ENCODE measurements at regions not wholly inside any gene's neighbourhood (a gene's known extent, or its start where the extent isn't known, plus 50 kb on each side); places are given as distances from the start of the nearest gene placed in this dataset.

DNA sequence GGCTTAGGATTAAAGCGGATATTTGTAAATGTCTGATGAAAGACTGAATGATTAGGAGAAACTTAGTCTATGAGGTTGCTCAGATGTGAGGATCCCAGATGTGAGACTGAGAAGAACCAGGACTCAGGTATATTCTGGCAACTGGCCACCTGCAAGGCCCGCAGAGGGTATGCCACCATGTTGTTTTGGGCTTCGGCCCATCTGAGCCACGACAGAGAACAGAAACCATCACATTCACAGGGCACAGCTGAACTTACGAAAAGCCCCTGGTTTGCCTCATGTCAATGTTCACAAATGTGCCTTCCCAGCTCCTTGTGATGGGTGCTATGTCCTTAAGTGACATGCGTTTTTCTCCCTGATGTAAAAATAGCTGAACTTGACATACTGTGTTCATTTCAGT, 412.5 kb upstream of the RORA start:
- H3K9ac ChIP-seq (ENCODE audit: low read depth, low read length) = no peak overlapping the region

GRCh38 chr15:61640756-61641155, 411.7 kb upstream of the RORA start:
- Histone ChIP-seq H3K27me3 (ENCODE audit: insufficient read depth, low read length, poor library complexity) (no peaks in the 10 kb centered on the region), H3K36me3 (ENCODE audit: insufficient read depth, low read length) (no peaks in the 10 kb centered on the region), H3K27ac (ENCODE audit: low read length) (no peak overlapping the region), H3K9ac (ENCODE audit: low read depth, low read length) (no peak overlapping the region), H2AFZ (ENCODE audit: low read depth, low read length) (no peak overlapping the region), H3K4me2 (ENCODE audit: insufficient read depth, low read length) (no peak overlapping the region), H3K4me3 (ENCODE audit: low read depth in 1 of 2, low read length in 2 of 2) (no peak overlapping the region), H4K20me1 (ENCODE audit: insufficient read depth, low read length) (no peaks in the 10 kb centered on the region), H3K9me3 (ENCODE audit: insufficient read depth, low read length, severe bottlenecking) (no peaks in the 10 kb centered on the region), H3K4me1 (ENCODE audit: insufficient read depth, low read length) (no peaks in the 10 kb centered on the region), H3K79me2 (ENCODE audit: insufficient read depth, low read length) (no peaks in the 10 kb centered on the region)
- TF ChIP-seq, protein P1, sequence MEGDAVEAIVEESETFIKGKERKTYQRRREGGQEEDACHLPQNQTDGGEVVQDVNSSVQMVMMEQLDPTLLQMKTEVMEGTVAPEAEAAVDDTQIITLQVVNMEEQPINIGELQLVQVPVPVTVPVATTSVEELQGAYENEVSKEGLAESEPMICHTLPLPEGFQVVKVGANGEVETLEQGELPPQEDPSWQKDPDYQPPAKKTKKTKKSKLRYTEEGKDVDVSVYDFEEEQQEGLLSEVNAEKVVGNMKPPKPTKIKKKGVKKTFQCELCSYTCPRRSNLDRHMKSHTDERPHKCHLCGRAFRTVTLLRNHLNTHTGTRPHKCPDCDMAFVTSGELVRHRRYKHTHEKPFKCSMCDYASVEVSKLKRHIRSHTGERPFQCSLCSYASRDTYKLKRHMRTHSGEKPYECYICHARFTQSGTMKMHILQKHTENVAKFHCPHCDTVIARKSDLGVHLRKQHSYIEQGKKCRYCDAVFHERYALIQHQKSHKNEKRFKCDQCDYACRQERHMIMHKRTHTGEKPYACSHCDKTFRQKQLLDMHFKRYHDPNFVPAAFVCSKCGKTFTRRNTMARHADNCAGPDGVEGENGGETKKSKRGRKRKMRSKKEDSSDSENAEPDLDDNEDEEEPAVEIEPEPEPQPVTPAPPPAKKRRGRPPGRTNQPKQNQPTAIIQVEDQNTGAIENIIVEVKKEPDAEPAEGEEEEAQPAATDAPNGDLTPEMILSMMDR (IDR thresholded peaks at IDR 0.05; ENCODE audit: borderline replicate concordance, extremely low read depth, low read length, poor library complexity, severe bottlenecking) = no peak
- no peak for TF ChIP-seq EZH2 (IDR thresholded peaks at IDR 0.05; ENCODE audit: borderline replicate concordance, low read depth, low read length, severe bottlenecking)
- ATAC-seq (ENCODE audit: insufficient read depth, low read depth) (no peak), DNase-seq (no peak)

More for the DNA sequence above, 412.5 kb upstream of the RORA start:
- Histone ChIP-seq H4K20me1 (ENCODE audit: insufficient read depth, low read length) (no peaks in the 10 kb centered on the region), H3K4me2 (ENCODE audit: insufficient read depth, low read length) (no peak overlapping the region), H3K27ac (ENCODE audit: low read length) (no peak overlapping the region), H3K79me2 (ENCODE audit: insufficient read depth, low read length) (no peaks in the 10 kb centered on the region), H2AFZ (ENCODE audit: low read depth, low read length) (no peak overlapping the region), H3K36me3 (ENCODE audit: insufficient read depth, low read length) (no peaks in the 10 kb centered on the region), H3K9me3 (ENCODE audit: insufficient read depth, low read length, severe bottlenecking) (no peaks in the 10 kb centered on the region), H3K4me1 (ENCODE audit: insufficient read depth, low read length) (no peaks in the 10 kb centered on the region), H3K27me3 (ENCODE audit: insufficient read depth, low read length, poor library complexity) (no peaks in the 10 kb centered on the region), H3K4me3 (ENCODE audit: low read depth in 1 of 2, low read length in 2 of 2) (no peak overlapping the region)
- no peak for DNase-seq
- no peak for TF ChIP-seq EZH2 (IDR thresholded peaks at IDR 0.05; ENCODE audit: borderline replicate concordance, low read depth, low read length, severe bottlenecking)
- TF ChIP-seq, protein P1 (IDR thresholded peaks at IDR 0.05; ENCODE audit: borderline replicate concordance, extremely low read depth, low read length, poor library complexity, severe bottlenecking) = no peak
- no peak for ATAC-seq (ENCODE audit: insufficient read depth, low read depth)

DNA sequence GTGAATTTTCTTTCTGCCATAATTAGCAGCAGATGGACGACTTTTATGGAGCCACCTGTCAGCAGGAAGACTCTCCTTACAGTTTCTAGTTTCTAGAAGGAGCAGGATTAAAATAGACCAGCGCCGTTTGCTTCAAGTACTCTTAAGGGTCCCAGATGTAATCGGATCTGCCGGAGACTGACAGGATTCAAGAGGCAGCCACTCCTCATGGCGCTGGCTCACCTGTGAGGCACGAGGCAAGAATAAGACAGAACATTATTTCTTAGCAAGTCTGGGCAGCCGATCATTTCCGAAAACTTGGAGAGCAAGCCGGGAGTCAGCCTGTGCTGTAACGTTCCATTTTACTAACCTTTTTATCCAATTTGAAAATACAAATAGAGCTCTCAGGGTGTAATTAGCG, 410.4 kb upstream of the RORA start:
- DNase-seq = no peak

More for the DNA sequence above, 410.4 kb upstream of the RORA start:
- no peak for ATAC-seq (ENCODE audit: insufficient read depth, low read depth)
- no peak overlapping the region for H3K4me2 ChIP-seq (ENCODE audit: insufficient read depth, low read length)
- no peaks in the 10 kb centered on the region for H3K27me3 ChIP-seq (ENCODE audit: insufficient read depth, low read length, poor library complexity)
- H3K79me2 ChIP-seq (ENCODE audit: insufficient read depth, low read length) = no peaks in the 10 kb centered on the region
- H3K4me1 ChIP-seq (ENCODE audit: insufficient read depth, low read length) = no peaks in the 10 kb centered on the region
- no peak overlapping the region for H3K9ac ChIP-seq (ENCODE audit: low read depth, low read length)
- no peaks in the 10 kb centered on the region for H3K9me3 ChIP-seq (ENCODE audit: insufficient read depth, low read length, severe bottlenecking)
- H3K4me3 ChIP-seq (ENCODE audit: low read depth in 1 of 2, low read length in 2 of 2) = no peak overlapping the region
- no peaks in the 10 kb centered on the region for H3K36me3 ChIP-seq (ENCODE audit: insufficient read depth, low read length)
- H3K27ac ChIP-seq (ENCODE audit: low read length) = no peak overlapping the region
- TF ChIP-seq, protein P1 (IDR thresholded peaks at IDR 0.05; ENCODE audit: borderline replicate concordance, extremely low read depth, low read length, poor library complexity, severe bottlenecking) = no peak
- TF ChIP-seq EZH2 (IDR thresholded peaks at IDR 0.05; ENCODE audit: borderline replicate concordance, low read depth, low read length, severe bottlenecking) = no peak
- no peaks in the 10 kb centered on the region for H4K20me1 ChIP-seq (ENCODE audit: insufficient read depth, low read length)
- no peak overlapping the region for H2AFZ ChIP-seq (ENCODE audit: low read depth, low read length)
